Glutamatergic neuron (in vitro differentiated cells): ENCODE measurements at regions not wholly inside any gene's neighbourhood (a gene's known extent, or its start where the extent isn't known, plus 50 kb on each side); places are given as distances from the start of the nearest gene placed in this dataset.

Source experiments
- DNase-seq: peaks from one replicate; pipeline ENCODE4 v3.0.0; 2022
- H3K27ac Mint-ChIP-seq: one replicate; pipeline ENCODE4 v1.8.0; 2020; ENCODE audit warnings: mild to moderate bottlenecking, mixed read lengths, inconsistent platforms; ENCODE audit not compliant: unreplicated experiment
- H3K27me3 Mint-ChIP-seq: one replicate; pipeline ENCODE4 v1.8.0; 2020; ENCODE audit warnings: mild to moderate bottlenecking, moderate library complexity, mixed read lengths, inconsistent platforms; ENCODE audit not compliant: unreplicated experiment
- H3K36me3 Mint-ChIP-seq: one replicate; pipeline ENCODE4 v1.8.0; 2020; ENCODE audit warnings: mild to moderate bottlenecking, mixed read lengths, inconsistent platforms; ENCODE audit not compliant: unreplicated experiment
- H3K4me1 Mint-ChIP-seq: one replicate; pipeline ENCODE4 v1.8.0; 2020; ENCODE audit warnings: mild to moderate bottlenecking, low read depth, mixed read lengths, inconsistent platforms; ENCODE audit not compliant: unreplicated experiment
- H3K4me3 Mint-ChIP-seq: one replicate; pipeline ENCODE4 v1.8.0; 2020; ENCODE audit warnings: mild to moderate bottlenecking, mixed read lengths, inconsistent platforms; ENCODE audit not compliant: unreplicated experiment
- H3K9me3 Mint-ChIP-seq: one replicate; pipeline ENCODE4 v1.8.0; 2020; ENCODE audit warnings: mild to moderate bottlenecking, moderate library complexity, mixed read lengths, inconsistent platforms; ENCODE audit not compliant: unreplicated experiment
- TF ChIP-seq, protein P1 (sequence below): fragments of 200-600 bp; sonication (generic); IDR thresholded peaks from one replicate; pipeline ENCODE4 v1.5.0; 2021; ENCODE audit not compliant: partially characterized antibody, unreplicated experiment

DNA sequence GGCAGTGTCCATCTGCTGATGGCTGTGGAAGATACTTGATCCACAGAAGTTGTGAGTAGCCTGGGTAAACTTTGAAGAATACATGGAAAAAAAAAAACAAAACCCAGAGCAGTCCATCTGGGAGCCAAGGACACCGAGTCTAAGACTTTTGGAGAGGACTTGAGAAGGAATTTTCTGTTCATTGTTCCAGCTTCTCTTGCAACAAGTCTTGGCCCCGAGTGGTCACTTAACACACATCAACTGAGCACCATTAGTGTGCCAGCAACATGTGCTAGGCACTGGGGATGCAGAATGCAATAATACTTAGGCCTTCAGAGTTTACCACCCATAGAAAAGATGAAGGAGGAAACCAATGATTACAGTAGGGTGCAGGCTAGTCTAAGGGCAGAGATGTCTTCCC lies 266.7 kb downstream of the EMP1 start:
- TF ChIP-seq, protein P1, sequence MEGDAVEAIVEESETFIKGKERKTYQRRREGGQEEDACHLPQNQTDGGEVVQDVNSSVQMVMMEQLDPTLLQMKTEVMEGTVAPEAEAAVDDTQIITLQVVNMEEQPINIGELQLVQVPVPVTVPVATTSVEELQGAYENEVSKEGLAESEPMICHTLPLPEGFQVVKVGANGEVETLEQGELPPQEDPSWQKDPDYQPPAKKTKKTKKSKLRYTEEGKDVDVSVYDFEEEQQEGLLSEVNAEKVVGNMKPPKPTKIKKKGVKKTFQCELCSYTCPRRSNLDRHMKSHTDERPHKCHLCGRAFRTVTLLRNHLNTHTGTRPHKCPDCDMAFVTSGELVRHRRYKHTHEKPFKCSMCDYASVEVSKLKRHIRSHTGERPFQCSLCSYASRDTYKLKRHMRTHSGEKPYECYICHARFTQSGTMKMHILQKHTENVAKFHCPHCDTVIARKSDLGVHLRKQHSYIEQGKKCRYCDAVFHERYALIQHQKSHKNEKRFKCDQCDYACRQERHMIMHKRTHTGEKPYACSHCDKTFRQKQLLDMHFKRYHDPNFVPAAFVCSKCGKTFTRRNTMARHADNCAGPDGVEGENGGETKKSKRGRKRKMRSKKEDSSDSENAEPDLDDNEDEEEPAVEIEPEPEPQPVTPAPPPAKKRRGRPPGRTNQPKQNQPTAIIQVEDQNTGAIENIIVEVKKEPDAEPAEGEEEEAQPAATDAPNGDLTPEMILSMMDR = no peak
- Mint-ChIP-seq H3K9me3 (no peaks in the 10 kb centered on the region), H3K36me3 (no peaks in the 10 kb centered on the region), H3K27ac (no peak overlapping the region), H3K27me3 (no peaks in the 10 kb centered on the region), H3K4me3 (no peak overlapping the region), H3K4me1 (no peaks in the 10 kb centered on the region)
- no peak for DNase-seq

DNA sequence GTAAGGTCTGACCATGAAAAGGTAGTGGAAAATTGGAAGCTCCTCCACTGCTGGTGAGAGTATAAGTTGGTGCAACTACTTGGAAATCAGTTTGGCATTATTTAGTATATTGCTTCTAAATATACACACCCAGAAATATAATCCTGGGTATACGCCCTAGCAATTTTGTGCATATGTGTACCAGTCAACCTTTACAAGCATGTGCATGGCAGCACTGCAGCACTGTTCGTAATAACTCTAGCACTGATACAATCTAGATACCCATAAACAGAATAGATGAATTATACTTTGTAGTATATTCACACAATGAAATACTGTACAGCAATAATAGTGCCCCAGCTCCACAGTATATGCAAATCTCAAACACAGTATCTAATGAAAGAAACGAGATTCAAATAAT lies 265.9 kb downstream of the EMP1 start:
- no peak overlapping the region for H3K27ac Mint-ChIP-seq
- H3K27me3 Mint-ChIP-seq = no peaks in the 10 kb centered on the region
- no peak overlapping the region for H3K4me3 Mint-ChIP-seq
- TF ChIP-seq, protein P1 = no peak
- no peak for DNase-seq
- H3K36me3 Mint-ChIP-seq = no peaks in the 10 kb centered on the region
- no peaks in the 10 kb centered on the region for H3K9me3 Mint-ChIP-seq
- H3K4me1 Mint-ChIP-seq = no peaks in the 10 kb centered on the region

DNA sequence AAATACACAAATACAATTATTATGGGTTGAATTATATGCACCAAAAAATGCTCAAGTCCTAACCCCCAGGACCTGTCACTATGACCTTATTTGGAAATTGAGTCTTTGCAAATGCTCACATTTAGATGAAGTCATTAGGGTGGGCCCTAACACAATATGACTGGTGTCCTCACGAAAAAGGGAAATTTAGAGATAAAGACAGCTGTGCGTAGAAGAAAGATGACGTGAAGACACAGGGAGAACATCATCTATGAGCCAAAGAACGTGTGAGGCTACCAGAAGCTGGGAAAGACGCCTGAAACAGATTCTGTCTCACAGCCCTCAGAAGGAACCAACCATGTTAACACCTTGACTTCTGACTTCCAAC lies 259.2 kb downstream of the EMP1 start:
- TF ChIP-seq, protein P1 = no peak
- H3K36me3 Mint-ChIP-seq = no peaks in the 10 kb centered on the region
- no peaks in the 10 kb centered on the region for H3K9me3 Mint-ChIP-seq
- H3K4me1 Mint-ChIP-seq = no peaks in the 10 kb centered on the region
- H3K4me3 Mint-ChIP-seq = no peak overlapping the region
- DNase-seq = no peak
- no peaks in the 10 kb centered on the region for H3K27me3 Mint-ChIP-seq
- H3K27ac Mint-ChIP-seq = no peak overlapping the region

DNA sequence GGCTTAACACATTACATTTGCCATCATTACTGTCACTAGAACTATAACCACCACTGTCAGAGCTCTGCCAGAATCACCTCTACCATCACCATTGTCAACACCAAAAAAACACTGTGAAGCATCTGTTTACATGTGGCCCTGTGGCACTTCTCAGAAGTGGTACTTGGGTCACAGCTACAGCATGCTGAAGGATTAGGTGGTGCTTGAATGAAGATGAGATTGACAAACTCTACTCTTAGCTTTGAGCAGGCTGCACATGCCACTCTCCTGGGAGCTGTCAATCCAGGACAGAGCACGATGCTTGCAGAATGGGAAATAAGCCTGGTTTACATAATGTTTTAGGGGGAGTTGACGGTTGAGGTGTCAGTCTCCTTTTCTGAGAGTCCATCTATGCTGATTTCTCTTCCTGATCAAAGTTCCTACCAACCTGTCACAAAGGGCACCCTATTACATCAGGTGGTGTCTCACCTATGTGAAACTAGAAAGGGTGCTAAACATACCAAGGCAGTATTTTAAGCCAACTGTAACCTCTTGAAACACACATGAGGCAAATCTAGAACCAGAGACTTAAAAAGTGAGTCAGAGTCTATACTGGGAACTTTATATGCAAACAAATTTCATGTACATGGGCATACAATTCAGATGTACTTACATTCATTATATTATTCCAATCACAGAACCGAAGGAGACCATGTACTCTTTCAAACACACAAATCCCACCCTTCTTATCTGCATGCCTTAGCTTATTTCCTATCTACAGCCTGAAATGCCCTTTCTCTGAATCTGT lies 258.7 kb downstream of the EMP1 start:
- Mint-ChIP-seq H3K27me3 (no peaks in the 10 kb centered on the region), H3K9me3 (no peaks in the 10 kb centered on the region), H3K4me3 (no peak overlapping the region), H3K36me3 (no peaks in the 10 kb centered on the region), H3K4me1 (no peaks in the 10 kb centered on the region), H3K27ac (no peak overlapping the region)
- no peak for DNase-seq
- TF ChIP-seq, protein P1 = no peak

DNA sequence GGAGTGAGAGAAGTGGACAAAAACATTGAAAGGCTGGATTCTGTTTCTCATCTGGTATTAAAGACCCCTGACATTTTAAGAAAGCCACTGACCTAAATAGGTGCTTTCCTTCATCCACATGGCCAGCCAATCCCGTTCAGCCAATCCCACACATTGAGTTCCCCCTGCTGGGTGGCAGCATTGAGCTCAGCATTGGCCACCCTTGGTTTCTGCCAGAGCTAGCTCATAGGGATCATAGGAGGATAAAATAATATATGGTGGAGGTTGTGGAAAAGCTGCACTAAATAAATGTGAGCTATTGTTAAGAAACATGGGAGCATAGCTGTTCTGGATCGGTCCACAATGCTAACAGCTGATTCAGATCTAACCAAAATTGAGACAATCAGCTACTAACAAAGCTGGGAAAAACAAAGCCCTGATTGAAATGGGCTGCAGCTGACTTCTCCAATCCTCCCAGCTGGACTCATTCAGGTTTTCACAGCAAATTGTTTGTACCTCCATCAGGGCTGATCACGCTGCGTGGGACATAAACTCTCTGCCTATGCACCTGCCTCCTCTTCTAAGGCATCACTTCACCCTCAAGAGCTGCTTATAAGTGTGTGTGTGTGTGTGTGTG lies 256.5 kb downstream of the EMP1 start:
- H3K9me3 Mint-ChIP-seq = no peaks in the 10 kb centered on the region
- TF ChIP-seq, protein P1 = no peak
- H3K4me3 Mint-ChIP-seq = no peak overlapping the region
- H3K36me3 Mint-ChIP-seq = no peaks in the 10 kb centered on the region
- DNase-seq = no peak
- H3K27me3 Mint-ChIP-seq = no peaks in the 10 kb centered on the region
- H3K4me1 Mint-ChIP-seq = no peaks in the 10 kb centered on the region
- no peak overlapping the region for H3K27ac Mint-ChIP-seq
